ENCODE measurements at regions not wholly inside any gene's neighbourhood (a gene's known extent, or its start where the extent isn't known, plus 50 kb on each side); places are given as distances from the start of the nearest gene placed in this dataset.

DNA sequence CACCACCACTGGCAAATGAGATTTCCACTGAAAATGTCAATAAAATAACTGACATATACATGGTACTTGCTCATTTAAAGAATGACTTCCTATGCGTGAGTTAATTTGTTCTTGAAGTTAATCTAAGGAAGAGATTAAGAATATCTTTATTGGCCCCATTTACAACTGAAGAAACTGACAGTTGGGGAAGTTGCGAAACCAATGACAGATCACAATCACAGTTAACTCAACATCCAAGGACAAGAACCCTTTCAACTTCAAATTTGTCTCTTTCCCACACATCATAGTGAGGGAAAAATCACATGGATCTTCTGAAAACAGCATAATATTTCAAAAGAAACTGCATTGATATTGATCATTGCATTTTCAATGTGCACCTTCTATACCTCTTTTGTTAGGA is 565.4 kb downstream of the IRS1 start:
- ChIA-PET POLR2A (no interaction called here), CTCF (no interaction called here)
- Histone ChIP-seq H3K4me3 (no peak overlapping the region), H3K4me2 (no peak overlapping the region), H3K9me3 (no peaks in the 10 kb centered on the region), H3K27ac (no peak overlapping the region), H3K4me1 (no peaks in the 10 kb centered on the region)
- 97% methylated on average over 2 of the region's 2 CpGs for WGBS (ENCODE audit: missing lambda C conversion rate)
- no peak for TF ChIP-seq EHMT2 (IDR thresholded peaks at IDR 0.05; ENCODE audit: low read depth)
- TF ChIP-seq CEBPB (IDR thresholded peaks at IDR 0.05) = peak; percentile 42 to 47; a peak in 3 of 4 replicates
- FAIRE-seq = no peak
- ATAC-seq = no peak
- DNase-seq (ENCODE audit: low read depth in 1 of 2, low spot score in 1 of 2) = no peak

GRCh38 chr2:226233388-226233787 is 566.2 kb downstream of the IRS1 start:
- CTCF ChIA-PET = no interaction called here
- H3K9me3 ChIP-seq = no peaks in the 10 kb centered on the region
- TF ChIP-seq HMGXB4 (CRISPR knock-in tag; IDR thresholded peaks at IDR 0.05; ENCODE audit: borderline replicate concordance) = no peak
- TF ChIP-seq FOSL2 (IDR thresholded peaks at IDR 0.05) = no peak
- no peak for TF ChIP-seq FOSL2 (CRISPR knock-in tag; IDR thresholded peaks at IDR 0.05)
- TF ChIP-seq GATA3 (IDR thresholded peaks at IDR 0.05; ENCODE audit: borderline replicate concordance) = no peak
- TF ChIP-seq POLR2A (IDR thresholded peaks at IDR 0.05; ENCODE audit: low read length) = no peak
- TF ChIP-seq, protein P1, sequence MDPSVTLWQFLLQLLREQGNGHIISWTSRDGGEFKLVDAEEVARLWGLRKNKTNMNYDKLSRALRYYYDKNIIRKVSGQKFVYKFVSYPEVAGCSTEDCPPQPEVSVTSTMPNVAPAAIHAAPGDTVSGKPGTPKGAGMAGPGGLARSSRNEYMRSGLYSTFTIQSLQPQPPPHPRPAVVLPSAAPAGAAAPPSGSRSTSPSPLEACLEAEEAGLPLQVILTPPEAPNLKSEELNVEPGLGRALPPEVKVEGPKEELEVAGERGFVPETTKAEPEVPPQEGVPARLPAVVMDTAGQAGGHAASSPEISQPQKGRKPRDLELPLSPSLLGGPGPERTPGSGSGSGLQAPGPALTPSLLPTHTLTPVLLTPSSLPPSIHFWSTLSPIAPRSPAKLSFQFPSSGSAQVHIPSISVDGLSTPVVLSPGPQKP (IDR thresholded peaks at IDR 0.05; ENCODE audit: low read depth, low read length) = no peak
- no peak for TF ChIP-seq CHD4 (IDR thresholded peaks at IDR 0.05; ENCODE audit: borderline replicate concordance)
- TF ChIP-seq ZFP36 (IDR thresholded peaks at IDR 0.05; ENCODE audit: borderline replicate concordance, partially characterized antibody) = no peak
- TF ChIP-seq RCOR1 (IDR thresholded peaks at IDR 0.05; ENCODE audit: low read depth, low read length) = no peak
- no peak for TF ChIP-seq HOXA7 (CRISPR knock-in tag; IDR thresholded peaks at IDR 0.05)
- no peak for TF ChIP-seq CBX8 (IDR thresholded peaks at IDR 0.05)
- TF ChIP-seq EP300 (IDR thresholded peaks at IDR 0.05) = no peak
- TF ChIP-seq RFX5 (IDR thresholded peaks at IDR 0.05) = no peak
- TF ChIP-seq ZC3H11A (IDR thresholded peaks at IDR 0.05) = no peak
- TF ChIP-seq JUNB (IDR thresholded peaks at IDR 0.05) = no peak
- DNase-seq (ENCODE audit: low read depth in 1 of 2, low spot score in 1 of 2) (no peak), ATAC-seq (no peak), FAIRE-seq (no peak)
- H3K4me3 ChIP-seq = no peak overlapping the region
- POLR2A ChIA-PET = no interaction called here
- no peaks in the 10 kb centered on the region for H3K4me1 ChIP-seq
- no peak overlapping the region for H3K27ac ChIP-seq
- H3K4me2 ChIP-seq = no peak overlapping the region

GRCh38 chr2:226228080-226228479 is 571.5 kb downstream of the IRS1 start:
- Histone ChIP-seq H3K4me3 (no peak overlapping the region), H3K4me1 (no peaks in the 10 kb centered on the region), H3K27ac (no peak overlapping the region), H3K4me2 (no peak overlapping the region), H3K9me3 (no peaks in the 10 kb centered on the region)
- no peak for DNase-seq (ENCODE audit: low read depth in 1 of 2, low spot score in 1 of 2)
- no peak for FAIRE-seq
- ATAC-seq = no peak
- CTCF ChIA-PET = no interaction called here
- 21% methylated on average over 2 of the region's 2 CpGs for whole genome bisulfite sequencing (ENCODE audit: missing lambda C conversion rate)
- no peak for TF ChIP-seq MAFK (IDR thresholded peaks at IDR 0.05; ENCODE audit: partially characterized antibody)
- no peak for TF ChIP-seq POLR2AphosphoS2 (conservative IDR thresholded peaks at IDR 0.05; ENCODE audit: low read length)
- TF ChIP-seq HOXB5 (CRISPR knock-in tag; IDR thresholded peaks at IDR 0.05) = no peak
- no peak for TF ChIP-seq FOSB (CRISPR knock-in tag; IDR thresholded peaks at IDR 0.05)
- TF ChIP-seq HOXA7 (CRISPR knock-in tag; IDR thresholded peaks at IDR 0.05) = no peak
- no peak for TF ChIP-seq FOXS1 (CRISPR knock-in tag; IDR thresholded peaks at IDR 0.05)
- TF ChIP-seq TP53 (CRISPR knock-in tag; IDR thresholded peaks at IDR 0.05) = no peak
- no peak for TF ChIP-seq BCL3 (IDR thresholded peaks at IDR 0.05)
- TF ChIP-seq CTCF (IDR thresholded peaks at IDR 0.05) = no peak
- TF ChIP-seq JUN (IDR thresholded peaks at IDR 0.05) = no peak
- no peak for TF ChIP-seq ZSCAN20 (CRISPR knock-in tag; IDR thresholded peaks at IDR 0.05)
- no peak for TF ChIP-seq HOXB13 (CRISPR knock-in tag; IDR thresholded peaks at IDR 0.05; ENCODE audit: low read depth)
- TF ChIP-seq ZFP36 (IDR thresholded peaks at IDR 0.05; ENCODE audit: borderline replicate concordance, partially characterized antibody) = no peak
- POLR2A ChIA-PET = no interaction called here

Measured in A549 (cell line).